HepG2 (cell line): ENCODE measurements at regions not wholly inside any gene's neighbourhood (a gene's known extent, or its start where the extent isn't known, plus 50 kb on each side); places are given as distances from the start of the nearest gene placed in this dataset.

Source experiments
- FOXK1 ChIP-seq: sonication (generic); formaldehyde crosslinking; IDR thresholded peaks from 2 replicates; pipeline ENCODE4 v1.4.0; 2020; ENCODE audit warnings: low read depth, missing genetic modification reagents, borderline replicate concordance
- HMG20B ChIP-seq: conservative IDR thresholded peaks from 2 replicates; pipeline ENCODE4 v1.6.1; 2016; ENCODE audit warnings: missing genetic modification reagents, missing compliant biosample characterization
- HOXA7 ChIP-seq: sonication (generic); formaldehyde crosslinking; IDR thresholded peaks from 2 replicates; pipeline ENCODE4 v1.8.1; 2022; ENCODE audit warnings: mild to moderate bottlenecking, missing genetic modification reagents, moderate library complexity
- ISL2 ChIP-seq: sonication (generic); formaldehyde crosslinking; IDR thresholded peaks from 2 replicates; pipeline ENCODE4 v1.5.0; 2020; ENCODE audit warnings: missing genetic modification reagents
- PAF1 ChIP-seq: IDR thresholded peaks from 2 replicates; pipeline ENCODE4 v1.6.1; 2016; ENCODE audit warnings: missing genetic modification reagents, missing compliant biosample characterization
- PHF5A ChIP-seq: IDR thresholded peaks from one replicate; pipeline ENCODE4 v1.6.1; 2018; ENCODE audit warnings: low read depth, missing genetic modification reagents; ENCODE audit not compliant: unreplicated experiment
- PITX1 ChIP-seq: sonication (generic); formaldehyde crosslinking; IDR thresholded peaks from 2 replicates; pipeline ENCODE4 v1.5.1; 2020; ENCODE audit warnings: mild to moderate bottlenecking, missing genetic modification reagents
- REL ChIP-seq: sonication (generic); formaldehyde crosslinking; conservative IDR thresholded peaks from 2 replicates; pipeline ENCODE4 v1.8.0; 2022; ENCODE audit warnings: mild to moderate bottlenecking, missing genetic modification reagents, moderate library complexity
- RFX1 ChIP-seq: fragments of 450-650 bp; IDR thresholded peaks from 2 replicates; pipeline ENCODE4 v1.6.1; 2017
- RXRB ChIP-seq: IDR thresholded peaks from 2 replicates; pipeline ENCODE4 v1.6.1; 2016; ENCODE audit warnings: borderline replicate concordance, missing genetic modification reagents, missing compliant biosample characterization
- SALL1 ChIP-seq: sonication (generic); formaldehyde crosslinking; IDR thresholded peaks from 2 replicates; pipeline ENCODE4 v1.8.0; 2022; ENCODE audit warnings: mild to moderate bottlenecking, missing genetic modification reagents
- SOX13 ChIP-seq, 3 experiments: fragments of 450-650 bp in 1 of 3; sonication (generic) in 1 of 3; formaldehyde crosslinking in 1 of 3; IDR thresholded peaks in 2 of 3; conservative IDR thresholded peaks in 1 of 3; 2 replicates each; pipeline versions ENCODE4 v1.5.0 to v1.6.1; 2016 to 2020; ENCODE audit warnings: antibody characterized with exemption in 1 of 3, mild to moderate bottlenecking in 1 of 3, missing compliant biosample characterization in 1 of 3, missing genetic modification reagents in 1 of 3, moderate library complexity in 1 of 3
- SPEN ChIP-seq: sonication (generic); formaldehyde crosslinking; IDR thresholded peaks from 2 replicates; pipeline ENCODE4 v1.5.1; 2020; ENCODE audit warnings: low read depth, mild to moderate bottlenecking, missing genetic modification reagents
- TCF12 ChIP-seq, 2 experiments: fragments of 450-650 bp in 1 of 2; sonication (generic) in 1 of 2; formaldehyde crosslinking in 1 of 2; IDR thresholded peaks; 2 replicates each; pipeline versions ENCODE4 v1.6.1 to v1.8.0; 2017 to 2022; ENCODE audit warnings: antibody characterized with exemption in 1 of 2, mild to moderate bottlenecking in 1 of 2, missing genetic modification reagents in 1 of 2, moderate library complexity in 1 of 2
- ZFAT ChIP-seq: sonication (generic); formaldehyde crosslinking; conservative IDR thresholded peaks from 2 replicates; pipeline ENCODE4 v1.8.1; 2023; ENCODE audit warnings: missing genetic modification reagents, inconsistent platforms
- ZNF10 ChIP-seq: sonication (generic); formaldehyde crosslinking; IDR thresholded peaks from 2 replicates; pipeline ENCODE4 v1.4.0; 2020; ENCODE audit warnings: mild to moderate bottlenecking, low read depth, missing genetic modification reagents, borderline replicate concordance
- ZNF558 ChIP-seq: sonication (generic); formaldehyde crosslinking; IDR thresholded peaks from 2 replicates; pipeline ENCODE4 v1.9.0; 2022; ENCODE audit warnings: mild to moderate bottlenecking, missing genetic modification reagents, borderline replicate concordance
- TF ChIP-seq, protein P1 (sequence below): IDR thresholded peaks from 2 replicates; pipeline ENCODE4 v1.6.1; 2016; ENCODE audit warnings: mild to moderate bottlenecking, missing biosample characterization, missing genetic modification reagents
- TF ChIP-seq, protein P2 (sequence below): IDR thresholded peaks from 2 replicates; pipeline ENCODE4 v1.6.1; 2016
- TF ChIP-seq, protein P3 (sequence below): sonication (generic); formaldehyde crosslinking; IDR thresholded peaks from 2 replicates; pipeline ENCODE4 v1.5.0; 2020; ENCODE audit warnings: missing genetic modification reagents
- TF ChIP-seq, protein P4 (sequence below): sonication (generic); formaldehyde crosslinking; IDR thresholded peaks from 2 replicates; pipeline ENCODE4 v1.4.0; 2020; ENCODE audit warnings: mild to moderate bottlenecking, missing genetic modification reagents, borderline replicate concordance

DNA sequence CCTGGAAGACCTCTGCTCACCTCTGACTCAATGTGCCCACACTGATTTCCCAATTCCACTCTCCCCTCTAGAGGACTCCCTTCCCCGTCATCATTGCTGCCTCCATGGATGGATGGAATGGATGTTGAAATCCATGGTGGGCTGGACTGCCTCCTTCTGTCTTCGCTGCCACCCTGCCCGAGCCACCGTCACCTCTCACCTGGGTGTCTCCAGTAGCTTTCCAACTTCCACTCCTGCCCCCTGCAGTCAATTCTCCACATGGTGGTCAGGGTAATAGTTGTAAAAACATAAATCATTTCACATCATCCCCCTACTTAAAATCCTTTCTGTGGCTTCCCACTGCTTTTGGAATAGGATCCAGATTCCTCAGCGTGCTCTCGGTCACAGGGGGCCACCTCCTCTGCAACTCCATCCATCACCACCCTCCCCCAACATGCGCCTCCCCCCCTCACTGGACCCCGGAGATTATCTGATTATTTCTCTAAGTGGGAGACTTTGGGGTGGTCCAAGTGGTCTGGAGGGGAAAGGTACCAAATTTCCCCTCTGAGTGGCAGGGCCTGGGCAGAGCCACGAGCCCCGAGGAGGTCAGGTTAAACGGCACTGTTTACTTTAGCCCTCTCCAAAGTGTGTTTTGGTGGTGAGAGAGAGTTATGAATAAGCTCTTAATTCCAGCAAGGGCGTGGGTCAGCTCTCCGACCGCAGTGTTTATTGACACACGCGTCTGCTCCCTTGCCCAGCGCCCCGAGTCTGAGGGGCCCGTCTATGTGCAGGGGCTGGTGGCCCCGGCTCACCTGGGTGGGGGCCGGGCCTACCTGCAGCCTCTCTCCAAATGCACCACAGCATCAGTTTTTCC is 313.7 kb downstream of the MN1 start (continued):
- TF ChIP-seq SALL1 (CRISPR knock-in tag) = peak; percentile 43; the same call in 1 of the 2 replicates
- TF ChIP-seq PITX1 = 0 out of 2 replicates have a peak, but pooled peaks have one; percentile 25
- no peak for TF ChIP-seq ZFAT (CRISPR knock-in tag)
- no peak for TF ChIP-seq RFX1
- 0 out of 2 replicates have a peak, but pooled peaks have one; percentile 30 for TF ChIP-seq RXRB (CRISPR knock-in tag)
- peak; percentile 35; the same call in 1 of the 2 replicates for TF ChIP-seq ISL2 (CRISPR knock-in tag)
- TF ChIP-seq, protein P1, sequence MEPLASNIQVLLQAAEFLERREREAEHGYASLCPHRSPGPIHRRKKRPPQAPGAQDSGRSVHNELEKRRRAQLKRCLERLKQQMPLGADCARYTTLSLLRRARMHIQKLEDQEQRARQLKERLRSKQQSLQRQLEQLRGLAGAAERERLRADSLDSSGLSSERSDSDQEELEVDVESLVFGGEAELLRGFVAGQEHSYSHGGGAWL (CRISPR knock-in tag) = no peak
- no peak for TF ChIP-seq TCF12 (IDR thresholded peaks at IDR 0.05)
- TF ChIP-seq TCF12 (CRISPR knock-in tag; IDR thresholded peaks at IDR 0.05) = no peak
- TF ChIP-seq FOXK1 (CRISPR knock-in tag) = peak; percentile 16; the same call in 1 of the 2 replicates
- TF ChIP-seq, protein P2, sequence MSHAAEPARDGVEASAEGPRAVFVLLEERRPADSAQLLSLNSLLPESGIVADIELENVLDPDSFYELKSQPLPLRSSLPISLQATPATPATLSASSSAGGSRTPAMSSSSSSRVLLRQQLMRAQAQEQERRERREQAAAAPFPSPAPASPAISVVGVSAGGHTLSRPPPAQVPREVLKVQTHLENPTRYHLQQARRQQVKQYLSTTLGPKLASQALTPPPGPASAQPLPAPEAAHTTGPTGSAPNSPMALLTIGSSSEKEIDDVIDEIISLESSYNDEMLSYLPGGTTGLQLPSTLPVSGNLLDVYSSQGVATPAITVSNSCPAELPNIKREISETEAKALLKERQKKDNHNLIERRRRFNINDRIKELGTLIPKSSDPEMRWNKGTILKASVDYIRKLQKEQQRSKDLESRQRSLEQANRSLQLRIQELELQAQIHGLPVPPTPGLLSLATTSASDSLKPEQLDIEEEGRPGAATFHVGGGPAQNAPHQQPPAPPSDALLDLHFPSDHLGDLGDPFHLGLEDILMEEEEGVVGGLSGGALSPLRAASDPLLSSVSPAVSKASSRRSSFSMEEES = no peak
- no peak for TF ChIP-seq ZNF10 (CRISPR knock-in tag)
- TF ChIP-seq PHF5A (CRISPR knock-in tag) = no peak
- TF ChIP-seq, protein P3, sequence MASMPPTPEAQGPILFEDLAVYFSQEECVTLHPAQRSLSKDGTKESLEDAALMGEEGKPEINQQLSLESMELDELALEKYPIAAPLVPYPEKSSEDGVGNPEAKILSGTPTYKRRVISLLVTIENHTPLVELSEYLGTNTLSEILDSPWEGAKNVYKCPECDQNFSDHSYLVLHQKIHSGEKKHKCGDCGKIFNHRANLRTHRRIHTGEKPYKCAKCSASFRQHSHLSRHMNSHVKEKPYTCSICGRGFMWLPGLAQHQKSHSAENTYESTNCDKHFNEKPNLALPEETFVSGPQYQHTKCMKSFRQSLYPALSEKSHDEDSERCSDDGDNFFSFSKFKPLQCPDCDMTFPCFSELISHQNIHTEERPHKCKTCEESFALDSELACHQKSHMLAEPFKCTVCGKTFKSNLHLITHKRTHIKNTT (CRISPR knock-in tag) = no peak
- TF ChIP-seq SOX13 (IDR thresholded peaks at IDR 0.05) = no peak
- peak in 1 of 2 experiments; percentile 49; a peak in 2 of 4 replicates for TF ChIP-seq SOX13 (CRISPR knock-in tag; conservative IDR thresholded peaks at IDR 0.05 in 1 of 2, IDR thresholded peaks at IDR 0.05 in 1 of 2)
- TF ChIP-seq HMG20B (CRISPR knock-in tag) = 0 out of 2 replicates have a peak, but pooled peaks have one; percentile 40
- no peak for TF ChIP-seq HOXA7 (CRISPR knock-in tag)
- TF ChIP-seq SPEN (CRISPR knock-in tag) = no peak
- TF ChIP-seq PAF1 (CRISPR knock-in tag) = no peak
- TF ChIP-seq, protein P4, sequence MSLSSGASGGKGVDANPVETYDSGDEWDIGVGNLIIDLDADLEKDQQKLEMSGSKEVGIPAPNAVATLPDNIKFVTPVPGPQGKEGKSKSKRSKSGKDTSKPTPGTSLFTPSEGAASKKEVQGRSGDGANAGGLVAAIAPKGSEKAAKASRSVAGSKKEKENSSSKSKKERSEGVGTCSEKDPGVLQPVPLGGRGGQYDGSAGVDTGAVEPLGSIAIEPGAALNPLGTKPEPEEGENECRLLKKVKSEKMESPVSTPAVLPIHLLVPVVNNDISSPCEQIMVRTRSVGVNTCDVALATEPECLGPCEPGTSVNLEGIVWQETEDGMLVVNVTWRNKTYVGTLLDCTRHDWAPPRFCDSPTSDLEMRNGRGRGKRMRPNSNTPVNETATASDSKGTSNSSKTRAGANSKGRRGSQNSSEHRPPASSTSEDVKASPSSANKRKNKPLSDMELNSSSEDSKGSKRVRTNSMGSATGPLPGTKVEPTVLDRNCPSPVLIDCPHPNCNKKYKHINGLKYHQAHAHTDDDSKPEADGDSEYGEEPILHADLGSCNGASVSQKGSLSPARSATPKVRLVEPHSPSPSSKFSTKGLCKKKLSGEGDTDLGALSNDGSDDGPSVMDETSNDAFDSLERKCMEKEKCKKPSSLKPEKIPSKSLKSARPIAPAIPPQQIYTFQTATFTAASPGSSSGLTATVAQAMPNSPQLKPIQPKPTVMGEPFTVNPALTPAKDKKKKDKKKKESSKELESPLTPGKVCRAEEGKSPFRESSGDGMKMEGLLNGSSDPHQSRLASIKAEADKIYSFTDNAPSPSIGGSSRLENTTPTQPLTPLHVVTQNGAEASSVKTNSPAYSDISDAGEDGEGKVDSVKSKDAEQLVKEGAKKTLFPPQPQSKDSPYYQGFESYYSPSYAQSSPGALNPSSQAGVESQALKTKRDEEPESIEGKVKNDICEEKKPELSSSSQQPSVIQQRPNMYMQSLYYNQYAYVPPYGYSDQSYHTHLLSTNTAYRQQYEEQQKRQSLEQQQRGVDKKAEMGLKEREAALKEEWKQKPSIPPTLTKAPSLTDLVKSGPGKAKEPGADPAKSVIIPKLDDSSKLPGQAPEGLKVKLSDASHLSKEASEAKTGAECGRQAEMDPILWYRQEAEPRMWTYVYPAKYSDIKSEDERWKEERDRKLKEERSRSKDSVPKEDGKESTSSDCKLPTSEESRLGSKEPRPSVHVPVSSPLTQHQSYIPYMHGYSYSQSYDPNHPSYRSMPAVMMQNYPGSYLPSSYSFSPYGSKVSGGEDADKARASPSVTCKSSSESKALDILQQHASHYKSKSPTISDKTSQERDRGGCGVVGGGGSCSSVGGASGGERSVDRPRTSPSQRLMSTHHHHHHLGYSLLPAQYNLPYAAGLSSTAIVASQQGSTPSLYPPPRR (CRISPR knock-in tag) = peak; percentile 57; the same call in 1 of the 2 replicates
- no peak for TF ChIP-seq REL (CRISPR knock-in tag)
- TF ChIP-seq ZNF558 (CRISPR knock-in tag) = no peak
